ENCODE measurements at regions not wholly inside any gene's neighbourhood (a gene's known extent, or its start where the extent isn't known, plus 50 kb on each side); places are given as distances from the start of the nearest gene placed in this dataset.

DNA sequence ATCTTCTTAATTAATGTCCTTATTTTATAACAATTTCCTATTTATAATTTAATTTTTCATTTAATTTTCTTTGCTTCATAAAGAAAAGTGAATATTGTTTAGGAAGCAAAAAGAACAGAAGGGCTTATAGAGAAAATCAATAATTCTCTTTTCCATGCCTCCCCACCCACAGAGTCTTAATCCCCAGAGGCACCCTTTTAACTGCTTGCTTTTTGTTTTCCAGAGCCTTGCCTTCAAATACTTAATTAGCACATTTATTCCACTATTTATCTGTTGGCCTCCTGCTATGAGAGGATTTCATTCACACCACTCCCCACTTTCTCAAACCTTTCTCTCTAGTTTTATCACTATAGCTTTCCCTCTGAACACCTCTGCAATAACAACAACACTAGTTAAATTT is 373.6 kb downstream of the MBD2 start:
- TF ChIP-seq POLR2AphosphoS5 (IDR thresholded peaks at IDR 0.05; ENCODE audit: borderline replicate concordance, low read depth, low read length) = no peak
- TF ChIP-seq EZH2 (IDR thresholded peaks at IDR 0.05) = no peak
- no peak for TF ChIP-seq FOXP2 (optimal IDR thresholded peaks at IDR 0.05; ENCODE audit: control extremely low read depth, extremely low read length, insufficient read depth)
